ENCODE measurements at regions not wholly inside any gene's neighbourhood (a gene's known extent, or its start where the extent isn't known, plus 50 kb on each side); places are given as distances from the start of the nearest gene placed in this dataset.

- POLR2A ChIA-PET = interaction anchor here (0.7 to 2.0 kb wide), 12 partner anchors 8 to 566 kb away, joined by 3 to 11 read pairs (median 5); no protein-coding TSS in a partner anchor
- intact Hi-C loops (cut with micrococcal nuclease; ENCODE audit: unreplicated experiment) = loop anchor here (10.0 kb wide), 1 partner anchor 553 kb away; the partner anchor contains the start of gene ASF1A
- Histone ChIP-seq H3K9me3 (ENCODE audit: low read length) (peaks cover 14% of the 10 kb centered on the region; the same call in 1 of the 2 replicates), H3K4me3 (ENCODE audit: low read depth, low read length, poor library complexity, severe bottlenecking) (no peak overlapping the region), H3K79me2 (ENCODE audit: insufficient read depth, low read depth, low read length) (no peaks in the 10 kb centered on the region), H3K4me2 (ENCODE audit: low read length) (no peak overlapping the region), H3K9me2 (ENCODE audit: insufficient read depth, low read length) (no peaks in the 10 kb centered on the region), H3K27ac (ENCODE audit: low read depth, low read length, poor library complexity, severe bottlenecking) (no peak overlapping the region), H3K36me3 (ENCODE audit: insufficient read depth, low read length) (peaks cover 32% of the 10 kb centered on the region), H3K4me1 (ENCODE audit: insufficient read depth, low read length, poor library complexity, severe bottlenecking) (peaks cover 74% of the 10 kb centered on the region), H4K20me1 (ENCODE audit: insufficient read depth, low read length) (no peaks in the 10 kb centered on the region), H2AFZ (ENCODE audit: low read length) (no peak overlapping the region)
- CTCF ChIA-PET (ENCODE audit: unreplicated experiment) = no interaction called here
- no peak for TF ChIP-seq EZH2phosphoT487 (IDR thresholded peaks at IDR 0.05; ENCODE audit: borderline replicate concordance, low read depth, low read length)
- TF ChIP-seq CTCF (conservative IDR thresholded peaks at IDR 0.05; ENCODE audit: low read length) = no peak
- BruUV-seq (replicated peaks) = no TSS peak
- no peak for DNase-seq (ENCODE audit: low spot score)
Observed at GRCh38 chr6:119447921-119448320, 98.4 kb upstream of the MAN1A1 start.

GRCh38 chr6:119446609-119447008, 97.0 kb upstream of the MAN1A1 start:
- intact Hi-C loops (cut with micrococcal nuclease; ENCODE audit: unreplicated experiment) = loop anchor here (10.0 kb wide), 1 partner anchor 552 kb away; the partner anchor contains the start of gene ASF1A
- H3K79me2 ChIP-seq (ENCODE audit: insufficient read depth, low read depth, low read length) = no peaks in the 10 kb centered on the region
- H2AFZ ChIP-seq (ENCODE audit: low read length) = peak overlapping the region; percentile 39; the same call in 1 of the 2 replicates
- POLR2A ChIA-PET = interaction anchor here (0.6 to 1.5 kb wide), 4 partner anchors 12 to 254 kb away, joined by 3 to 7 read pairs (median 4); no protein-coding TSS in a partner anchor
- peak overlapping the region; percentile 94 for H3K27ac ChIP-seq (ENCODE audit: low read depth, low read length, poor library complexity, severe bottlenecking)
- TF ChIP-seq CTCF (conservative IDR thresholded peaks at IDR 0.05; ENCODE audit: low read length) (no peak), EZH2phosphoT487 (IDR thresholded peaks at IDR 0.05; ENCODE audit: borderline replicate concordance, low read depth, low read length) (no peak)
- H3K4me1 ChIP-seq (ENCODE audit: insufficient read depth, low read length, poor library complexity, severe bottlenecking) = peaks cover 80% of the 10 kb centered on the region
- H3K36me3 ChIP-seq (ENCODE audit: insufficient read depth, low read length) = peaks cover 29% of the 10 kb centered on the region
- no peaks in the 10 kb centered on the region for H3K9me2 ChIP-seq (ENCODE audit: insufficient read depth, low read length)
- no peak overlapping the region for H3K4me3 ChIP-seq (ENCODE audit: low read depth, low read length, poor library complexity, severe bottlenecking)
- no TSS peak for BruUV-seq (replicated peaks)
- H3K4me2 ChIP-seq (ENCODE audit: low read length) = peak overlapping the region; percentile 51
- CTCF ChIA-PET (ENCODE audit: unreplicated experiment) = no interaction called here
- peaks cover 19% of the 10 kb centered on the region; the same call in 1 of the 2 replicates for H3K9me3 ChIP-seq (ENCODE audit: low read length)
- no peak for DNase-seq (ENCODE audit: low spot score)
- no peaks in the 10 kb centered on the region for H4K20me1 ChIP-seq (ENCODE audit: insufficient read depth, low read length)

- H3K4me3 ChIP-seq (ENCODE audit: low read depth, low read length, poor library complexity, severe bottlenecking) = no peak overlapping the region
- H3K36me3 ChIP-seq (ENCODE audit: insufficient read depth, low read length) = peaks cover 29% of the 10 kb centered on the region
- H4K20me1 ChIP-seq (ENCODE audit: insufficient read depth, low read length) = no peaks in the 10 kb centered on the region
- DNase-seq (ENCODE audit: low spot score) = no peak
- H3K9me2 ChIP-seq (ENCODE audit: insufficient read depth, low read length) = no peaks in the 10 kb centered on the region
- ChIA-PET POLR2A (interaction anchor here (0.6 to 1.5 kb wide), 5 partner anchors 11 to 255 kb away, joined by 3 to 7 read pairs (median 5); no protein-coding TSS in a partner anchor), CTCF (ENCODE audit: unreplicated experiment) (no interaction called here)
- intact Hi-C loops (cut with micrococcal nuclease; ENCODE audit: unreplicated experiment) = loop anchor here (10.0 kb wide), 1 partner anchor 551 kb away; the partner anchor contains the start of gene ASF1A
- TF ChIP-seq EZH2phosphoT487 (IDR thresholded peaks at IDR 0.05; ENCODE audit: borderline replicate concordance, low read depth, low read length) (no peak), CTCF (conservative IDR thresholded peaks at IDR 0.05; ENCODE audit: low read length) (no peak)
- peaks cover 19% of the 10 kb centered on the region; the same call in 1 of the 2 replicates for H3K9me3 ChIP-seq (ENCODE audit: low read length)
- peak overlapping the region; percentile 39; the same call in 1 of the 2 replicates for H2AFZ ChIP-seq (ENCODE audit: low read length)
- no TSS peak for BruUV-seq (replicated peaks)
- H3K4me2 ChIP-seq (ENCODE audit: low read length) = peak overlapping the region; percentile 51
- H3K27ac ChIP-seq (ENCODE audit: low read depth, low read length, poor library complexity, severe bottlenecking) = peak overlapping the region; percentile 94
- H3K4me1 ChIP-seq (ENCODE audit: insufficient read depth, low read length, poor library complexity, severe bottlenecking) = peaks cover 80% of the 10 kb centered on the region
- no peaks in the 10 kb centered on the region for H3K79me2 ChIP-seq (ENCODE audit: insufficient read depth, low read depth, low read length)
Observed at GRCh38 chr6:119446115-119446554, 96.6 kb upstream of the MAN1A1 start.
